Neural progenitor cell (in vitro differentiated cells): ENCODE measurements at regions not wholly inside any gene's neighbourhood (a gene's known extent, or its start where the extent isn't known, plus 50 kb on each side); places are given as distances from the start of the nearest gene placed in this dataset.

Experiments used
- DNase-seq: peaks from one replicate; pipeline ENCODE4 v3.0.0-alpha.2; 2016; ENCODE audit warnings: low spot score
- H2AFZ ChIP-seq: fragments of 200-600 bp; sonication (generic); replicated peaks from 2 replicates; pipeline ENCODE4 v1.6.1; 2016; ENCODE audit warnings: antibody characterized with exemption
- H3F3A ChIP-seq: fragments of 200-600 bp; sonication (generic); 2 replicates; pipeline ENCODE4 v1.6.1; 2016; ENCODE audit warnings: antibody characterized with exemption, low read depth
- H3K27ac ChIP-seq: fragments of 200-600 bp; sonication (generic); 2 replicates; pipeline ENCODE4 v1.5.1; 2016; ENCODE audit warnings: mild to moderate bottlenecking
- H3K27me3 ChIP-seq: fragments of 200-600 bp; sonication (generic); 2 replicates; pipeline ENCODE4 v1.6.1; 2016; ENCODE audit warnings: mild to moderate bottlenecking, moderate library complexity
- H3K36me3 ChIP-seq: fragments of 200-600 bp; sonication (generic); 2 replicates; pipeline ENCODE4 v1.5.1; 2016
- H3K4me1 ChIP-seq: fragments of 200-600 bp; sonication (generic); 2 replicates; pipeline ENCODE4 v1.6.1; 2016; ENCODE audit warnings: mixed run types
- H3K4me2 ChIP-seq: fragments of 200-600 bp; sonication (generic); 2 replicates; pipeline ENCODE4 v1.6.1; 2016
- H3K4me3 ChIP-seq: fragments of 200-600 bp; sonication (generic); 2 replicates; pipeline ENCODE4 v1.5.1; 2016
- H3K79me2 ChIP-seq: fragments of 200-600 bp; sonication (generic); 2 replicates; pipeline ENCODE4 v1.6.1; 2016; ENCODE audit warnings: low read depth
- H3K9ac ChIP-seq: fragments of 200-600 bp; sonication (generic); 2 replicates; pipeline ENCODE4 v1.6.1; 2016
- H3K9me3 ChIP-seq: fragments of 200-600 bp; sonication (generic); 2 replicates; pipeline ENCODE4 v1.5.1; 2016; ENCODE audit warnings: low read depth
- H4K20me1 ChIP-seq: fragments of 200-600 bp; sonication (generic); 2 replicates; pipeline ENCODE4 v1.6.1; 2016; ENCODE audit warnings: low read depth
- H3K27ac Mint-ChIP-seq: 3 replicates; pipeline ENCODE4 v1.8.0; 2021; ENCODE audit warnings: mixed read lengths
- H3K27me3 Mint-ChIP-seq: 2 replicates; pipeline ENCODE4 v1.8.0; 2022; ENCODE audit warnings: low read depth, mild to moderate bottlenecking, inconsistent platforms, moderate library complexity, mixed read lengths; ENCODE audit not compliant: insufficient read depth
- H3K36me3 Mint-ChIP-seq: 3 replicates; pipeline ENCODE4 v1.8.0; 2021; ENCODE audit warnings: mixed read lengths
- H3K4me1 Mint-ChIP-seq: 3 replicates; pipeline ENCODE4 v1.8.0; 2021; ENCODE audit warnings: mixed read lengths
- H3K4me3 Mint-ChIP-seq: 3 replicates; pipeline ENCODE4 v1.8.0; 2021; ENCODE audit warnings: mild to moderate bottlenecking, moderate library complexity, mixed read lengths
- H3K9me3 Mint-ChIP-seq: 3 replicates; pipeline ENCODE4 v1.8.0; 2020; ENCODE audit warnings: mixed read lengths
- EZH2 ChIP-seq: fragments of 200-600 bp; sonication (generic); IDR thresholded peaks from 2 replicates; pipeline ENCODE4 v1.6.1; 2017; ENCODE audit warnings: antibody characterized with exemption, mild to moderate bottlenecking, moderate library complexity
- EZH2phosphoT487 ChIP-seq: fragments of 200-600 bp; sonication (generic); IDR thresholded peaks from 2 replicates; pipeline ENCODE4 v1.6.1; 2017; ENCODE audit warnings: antibody characterized with exemption
- TF ChIP-seq, protein P1 (sequence below): fragments of 200-600 bp; sonication (generic); IDR thresholded peaks from 2 replicates; pipeline ENCODE4 v1.5.1; 2017; ENCODE audit warnings: antibody characterized with exemption, mild to moderate bottlenecking

DNA sequence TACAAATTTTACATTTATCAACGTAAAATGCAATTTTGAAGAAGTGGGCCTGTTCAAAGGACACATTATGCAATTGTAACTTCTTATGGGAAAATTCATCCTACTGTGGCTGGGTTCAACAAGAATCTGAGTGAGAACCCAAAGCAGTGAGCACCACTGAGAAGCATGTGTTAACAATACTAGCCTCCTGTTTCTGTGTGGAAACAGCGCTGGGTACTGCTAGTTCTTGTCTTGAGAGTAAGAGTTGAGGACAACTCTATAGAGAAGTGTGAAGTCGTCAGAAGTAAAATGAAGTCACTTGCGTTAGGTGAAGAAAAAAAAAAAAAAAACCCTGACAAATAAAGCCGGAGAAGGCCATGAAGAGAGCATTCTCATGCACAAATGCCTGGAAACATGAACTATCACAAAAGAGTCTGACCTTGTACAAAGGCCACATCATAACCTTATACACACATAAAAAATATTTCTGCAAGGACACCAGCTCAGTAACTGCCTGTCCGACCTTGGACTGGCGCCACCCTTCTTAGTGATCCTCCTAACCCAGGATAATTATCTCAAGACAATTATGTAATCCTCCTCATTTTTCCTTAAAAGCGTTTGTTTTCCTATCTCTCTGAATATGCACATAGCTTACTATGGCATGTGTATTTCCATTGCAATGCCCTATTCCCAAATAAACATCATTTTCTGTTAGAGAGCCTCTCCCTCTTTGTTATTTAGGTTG, 554.9 kb downstream of the HTR7 start:
- H3K27ac Mint-ChIP-seq, result no peak overlapping the region
- H4K20me1 ChIP-seq, result no peaks in the 10 kb centered on the region
- TF ChIP-seq EZH2phosphoT487 (no peak), EZH2 (no peak)
- TF ChIP-seq, protein P1, sequence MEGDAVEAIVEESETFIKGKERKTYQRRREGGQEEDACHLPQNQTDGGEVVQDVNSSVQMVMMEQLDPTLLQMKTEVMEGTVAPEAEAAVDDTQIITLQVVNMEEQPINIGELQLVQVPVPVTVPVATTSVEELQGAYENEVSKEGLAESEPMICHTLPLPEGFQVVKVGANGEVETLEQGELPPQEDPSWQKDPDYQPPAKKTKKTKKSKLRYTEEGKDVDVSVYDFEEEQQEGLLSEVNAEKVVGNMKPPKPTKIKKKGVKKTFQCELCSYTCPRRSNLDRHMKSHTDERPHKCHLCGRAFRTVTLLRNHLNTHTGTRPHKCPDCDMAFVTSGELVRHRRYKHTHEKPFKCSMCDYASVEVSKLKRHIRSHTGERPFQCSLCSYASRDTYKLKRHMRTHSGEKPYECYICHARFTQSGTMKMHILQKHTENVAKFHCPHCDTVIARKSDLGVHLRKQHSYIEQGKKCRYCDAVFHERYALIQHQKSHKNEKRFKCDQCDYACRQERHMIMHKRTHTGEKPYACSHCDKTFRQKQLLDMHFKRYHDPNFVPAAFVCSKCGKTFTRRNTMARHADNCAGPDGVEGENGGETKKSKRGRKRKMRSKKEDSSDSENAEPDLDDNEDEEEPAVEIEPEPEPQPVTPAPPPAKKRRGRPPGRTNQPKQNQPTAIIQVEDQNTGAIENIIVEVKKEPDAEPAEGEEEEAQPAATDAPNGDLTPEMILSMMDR, result no peak
- H3K4me3 Mint-ChIP-seq, result no peak overlapping the region
- no peaks in the 10 kb centered on the region for H3K36me3 ChIP-seq
- H3F3A ChIP-seq, result no peaks in the 10 kb centered on the region
- no peak overlapping the region for H3K4me3 ChIP-seq
- no peak overlapping the region for H2AFZ ChIP-seq
- H3K9me3 Mint-ChIP-seq, result no peaks in the 10 kb centered on the region
- H3K4me2 ChIP-seq, result no peak overlapping the region
- H3K4me1 ChIP-seq, result peaks cover 5% of the 10 kb centered on the region
- no peaks in the 10 kb centered on the region for H3K9me3 ChIP-seq
- H3K27me3 Mint-ChIP-seq, result no peaks in the 10 kb centered on the region
- no peak for DNase-seq
- H3K36me3 Mint-ChIP-seq, result no peaks in the 10 kb centered on the region
- no peaks in the 10 kb centered on the region for H3K79me2 ChIP-seq
- peaks cover 11% of the 10 kb centered on the region for H3K4me1 Mint-ChIP-seq
- H3K27me3 ChIP-seq, result no peaks in the 10 kb centered on the region
- H3K9ac ChIP-seq, result no peak overlapping the region
- no peak overlapping the region for H3K27ac ChIP-seq

DNA sequence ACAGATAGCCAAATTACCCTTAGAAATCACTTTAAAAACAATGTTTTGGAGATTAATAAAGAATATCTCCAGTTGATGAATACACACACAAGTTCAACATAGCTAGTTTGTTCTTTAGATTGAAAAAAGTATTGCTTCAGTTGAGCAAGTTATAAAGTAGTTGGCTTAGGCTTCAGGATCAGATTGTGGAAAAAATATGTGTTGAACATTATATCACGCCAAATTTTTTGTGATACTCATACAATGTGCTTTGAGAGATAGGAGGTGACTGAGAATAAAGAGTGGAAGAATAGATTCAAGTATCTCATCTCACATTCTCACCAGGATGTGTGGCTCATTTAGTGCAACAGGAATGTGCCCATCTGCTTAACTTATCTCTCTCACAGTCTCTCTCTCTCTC, 553.3 kb downstream of the HTR7 start:
- Histone ChIP-seq H3K27me3 (no peaks in the 10 kb centered on the region), H2AFZ (no peak overlapping the region), H3K9ac (no peak overlapping the region), H3K4me3 (no peak overlapping the region), H3K4me1 (peaks cover 5% of the 10 kb centered on the region), H3K36me3 (no peaks in the 10 kb centered on the region), H3K27ac (no peak overlapping the region), H3K4me2 (no peak overlapping the region), H3F3A (no peaks in the 10 kb centered on the region), H4K20me1 (no peaks in the 10 kb centered on the region), H3K79me2 (no peaks in the 10 kb centered on the region), H3K9me3 (peaks cover 4% of the 10 kb centered on the region)
- Mint-ChIP-seq H3K36me3 (no peaks in the 10 kb centered on the region), H3K4me1 (peaks cover 11% of the 10 kb centered on the region), H3K27ac (no peak overlapping the region), H3K9me3 (peaks cover 6% of the 10 kb centered on the region), H3K4me3 (no peak overlapping the region), H3K27me3 (no peaks in the 10 kb centered on the region)
- TF ChIP-seq EZH2phosphoT487, result no peak
- TF ChIP-seq, protein P1, result no peak
- no peak for TF ChIP-seq EZH2
- DNase-seq, result no peak

DNA sequence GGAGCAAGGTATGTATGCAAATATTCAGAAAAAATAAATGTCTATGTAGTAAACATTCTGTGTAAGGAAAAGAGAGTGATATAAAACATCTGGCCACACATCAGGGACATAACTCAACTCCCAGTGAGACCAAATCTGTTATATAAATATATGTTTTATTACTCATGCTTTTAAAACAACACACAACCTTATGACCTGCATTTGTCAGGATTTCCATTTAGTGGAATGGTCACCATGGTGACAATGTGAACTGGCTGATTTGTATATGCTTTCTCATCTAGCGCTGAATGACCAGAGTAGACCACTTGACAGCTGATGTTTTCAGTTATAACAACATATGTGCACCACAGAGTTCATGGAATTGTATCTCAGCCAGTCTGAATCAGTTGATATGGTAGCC, 551.7 kb downstream of the HTR7 start:
- H3K9ac ChIP-seq, result no peak overlapping the region
- H3K4me3 ChIP-seq, result no peak overlapping the region
- H3K4me1 ChIP-seq, result peaks cover 5% of the 10 kb centered on the region
- H4K20me1 ChIP-seq, result no peaks in the 10 kb centered on the region
- H3K4me2 ChIP-seq, result no peak overlapping the region
- Mint-ChIP-seq H3K27me3 (no peaks in the 10 kb centered on the region), H3K27ac (no peak overlapping the region), H3K4me3 (no peak overlapping the region), H3K36me3 (no peaks in the 10 kb centered on the region), H3K9me3 (peaks cover 6% of the 10 kb centered on the region), H3K4me1 (peaks cover 11% of the 10 kb centered on the region)
- no peaks in the 10 kb centered on the region for H3K36me3 ChIP-seq
- H3K79me2 ChIP-seq, result no peaks in the 10 kb centered on the region
- no peak for DNase-seq
- H3K27ac ChIP-seq, result no peak overlapping the region
- TF ChIP-seq, protein P1, result no peak
- TF ChIP-seq EZH2, result no peak
- H2AFZ ChIP-seq, result no peak overlapping the region
- no peaks in the 10 kb centered on the region for H3K27me3 ChIP-seq
- peaks cover 4% of the 10 kb centered on the region for H3K9me3 ChIP-seq
- no peaks in the 10 kb centered on the region for H3F3A ChIP-seq
